ENCODE measurements at regions not wholly inside any gene's neighbourhood (a gene's known extent, or its start where the extent isn't known, plus 50 kb on each side); places are given as distances from the start of the nearest gene placed in this dataset.

GRCh38 chr6:99073223-99073622, 125.5 kb upstream of the FBXL4 start:
- no peak for DNase-seq (ENCODE audit: low read depth in 2 of 2)

GRCh38 chr6:99066044-99066443, 118.3 kb upstream of the FBXL4 start:
- no peak for DNase-seq (ENCODE audit: low read depth in 2 of 2)

- no peak for DNase-seq (ENCODE audit: low read depth in 2 of 2)
Observed at GRCh38 chr6:99064834-99065233, 117.1 kb upstream of the FBXL4 start.

- no peak for DNase-seq (ENCODE audit: low read depth in 2 of 2)
Observed at GRCh38 chr6:99036672-99037071, 88.9 kb upstream of the FBXL4 start.

- DNase-seq (ENCODE audit: low read depth in 2 of 2): no peak
Observed at GRCh38 chr6:99032396-99032795, 84.7 kb upstream of the FBXL4 start.

GRCh38 chr6:99031957-99032356, 84.2 kb upstream of the FBXL4 start:
- DNase-seq (ENCODE audit: low read depth in 2 of 2): no peak

GRCh38 chr6:99030915-99031314, 83.2 kb upstream of the FBXL4 start:
- DNase-seq (ENCODE audit: low read depth in 2 of 2): no peak

- DNase-seq (ENCODE audit: low read depth in 2 of 2): no peak
Observed at GRCh38 chr6:99026135-99026534, 78.4 kb upstream of the FBXL4 start.

GRCh38 chr6:99024089-99024488, 76.3 kb upstream of the FBXL4 start:
- no peak for DNase-seq (ENCODE audit: low read depth in 2 of 2)

- no peak for DNase-seq (ENCODE audit: low read depth in 2 of 2)
Observed at GRCh38 chr6:99022039-99022609, 74.4 kb upstream of the FBXL4 start.

GRCh38 chr6:99019381-99019780, 71.6 kb upstream of the FBXL4 start:
- DNase-seq (ENCODE audit: low read depth in 2 of 2): no peak

GRCh38 chr6:99017150-99017549, 69.4 kb upstream of the FBXL4 start:
- DNase-seq (ENCODE audit: low read depth in 2 of 2): no peak

- no peak for DNase-seq (ENCODE audit: low read depth in 2 of 2)
Observed at GRCh38 chr6:99016355-99016754, 68.6 kb upstream of the FBXL4 start.

- DNase-seq (ENCODE audit: low read depth in 2 of 2): no peak
Observed at GRCh38 chr6:99014061-99014460, 66.3 kb upstream of the FBXL4 start.

GRCh38 chr6:99013661-99014060, 65.9 kb upstream of the FBXL4 start:
- DNase-seq (ENCODE audit: low read depth in 2 of 2): no peak

GRCh38 chr6:99013145-99013544, 65.4 kb upstream of the FBXL4 start:
- no peak for DNase-seq (ENCODE audit: low read depth in 2 of 2)

- DNase-seq (ENCODE audit: low read depth in 2 of 2): no peak
Observed at GRCh38 chr6:99011151-99011550, 63.4 kb upstream of the FBXL4 start.

GRCh38 chr6:99002831-99003230, 55.1 kb upstream of the FBXL4 start:
- no peak for DNase-seq (ENCODE audit: low read depth in 2 of 2)

GRCh38 chr6:98998103-98998502, 50.4 kb upstream of the FBXL4 start:
- DNase-seq (ENCODE audit: low read depth in 2 of 2): no peak
